NT2/D1 (cell line): ENCODE measurements at regions not wholly inside any gene's neighbourhood (a gene's known extent, or its start where the extent isn't known, plus 50 kb on each side); places are given as distances from the start of the nearest gene placed in this dataset.

Source experiments
- DNase-seq: peaks from one replicate; pipeline ENCODE4 v3.0.0-alpha.2; 2011; ENCODE audit warnings: low read depth, low spot score
- H3K27me3 ChIP-seq: 2 replicates; pipeline ENCODE4 v1.6.0; 2011; ENCODE audit warnings: mild to moderate bottlenecking; ENCODE audit not compliant: insufficient read length, insufficient read depth
- H3K36me3 ChIP-seq: 2 replicates; pipeline ENCODE4 v1.6.1; 2011; ENCODE audit warnings: mild to moderate bottlenecking, low read length, mixed read lengths; ENCODE audit not compliant: insufficient read depth, insufficient read length
- H3K4me1 ChIP-seq: 2 replicates; pipeline ENCODE4 v1.5.1; 2011; ENCODE audit not compliant: insufficient read depth, insufficient read length
- H3K4me3 ChIP-seq: 2 replicates; pipeline ENCODE4 v1.5.1; 2011; ENCODE audit warnings: low read depth; ENCODE audit not compliant: insufficient read length
- H3K9ac ChIP-seq: 2 replicates; pipeline ENCODE4 v1.6.0; 2011; ENCODE audit warnings: low read depth; ENCODE audit not compliant: insufficient read length
- H3K9me3 ChIP-seq: 2 replicates; pipeline ENCODE4 v1.5.1; 2011; ENCODE audit warnings: mild to moderate bottlenecking, low read length; ENCODE audit not compliant: insufficient read depth
- SUZ12 ChIP-seq: IDR thresholded peaks from 2 replicates; pipeline ENCODE4 v1.6.1; 2011; ENCODE audit not compliant: insufficient read length, insufficient read depth; ENCODE audit errors: extremely low read depth
- YY1 ChIP-seq: IDR thresholded peaks from 2 replicates; pipeline ENCODE4 v1.6.1; 2011; ENCODE audit not compliant: insufficient read length, insufficient read depth
- ZNF274 ChIP-seq: IDR thresholded peaks from 2 replicates; pipeline ENCODE4 v1.6.1; 2011; ENCODE audit warnings: mild to moderate bottlenecking, low read depth, low read length

DNA sequence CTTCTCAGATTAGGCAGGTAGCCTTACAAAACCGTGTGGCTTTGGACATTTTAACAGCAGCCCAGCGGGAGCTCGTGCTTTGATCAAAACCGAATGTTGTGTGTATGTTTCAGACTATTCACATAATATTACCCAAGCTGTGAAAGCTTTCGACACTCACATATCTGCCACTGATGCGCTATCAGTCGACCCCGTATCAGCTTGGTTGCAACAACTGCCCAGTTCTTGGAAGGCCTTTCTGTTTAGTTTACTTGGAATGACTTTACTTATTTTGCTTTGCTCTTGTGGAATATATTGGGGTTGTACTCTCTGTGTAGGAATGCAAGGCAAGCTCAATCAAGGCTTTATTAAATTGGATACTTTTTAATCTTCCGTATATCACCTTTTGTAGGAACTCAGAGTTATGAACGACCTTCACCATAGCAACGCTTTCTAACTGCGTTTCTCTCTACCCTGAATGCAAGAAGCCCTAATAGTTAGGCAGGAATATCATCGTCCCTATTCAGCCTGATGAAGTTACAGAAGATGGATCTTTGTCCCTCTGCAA is 107.5 kb downstream of the GLUD2 start:
- H3K9me3 ChIP-seq: no peaks in the 10 kb centered on the region
- no peak for TF ChIP-seq YY1
- no peak for TF ChIP-seq SUZ12
- TF ChIP-seq ZNF274: no peak
- no peak for DNase-seq
- no peak overlapping the region for H3K4me3 ChIP-seq
- no peaks in the 10 kb centered on the region for H3K4me1 ChIP-seq
- H3K36me3 ChIP-seq: no peaks in the 10 kb centered on the region
- no peak overlapping the region for H3K9ac ChIP-seq
- H3K27me3 ChIP-seq: no peaks in the 10 kb centered on the region

DNA sequence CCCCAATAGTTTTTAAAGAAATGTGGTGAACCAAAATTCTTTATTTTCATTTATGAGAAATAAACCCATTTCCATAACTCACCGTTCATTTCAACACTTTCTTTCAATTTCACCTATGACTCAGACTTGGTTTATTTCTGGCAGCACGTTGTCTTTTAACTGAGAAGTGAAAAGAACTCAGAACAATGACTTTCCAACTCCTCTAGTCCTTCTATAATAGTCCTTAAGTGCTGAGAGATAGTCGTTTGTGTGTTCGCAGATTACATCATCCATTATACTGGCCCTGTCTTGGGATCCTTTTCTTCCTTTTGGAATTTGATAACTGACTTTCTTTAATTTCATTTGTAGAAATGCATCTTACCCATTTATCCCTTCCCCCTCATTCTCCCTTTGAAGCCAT is 113.6 kb downstream of the GLUD2 start:
- Histone ChIP-seq H3K4me3 (no peak overlapping the region), H3K36me3 (no peaks in the 10 kb centered on the region), H3K27me3 (no peaks in the 10 kb centered on the region), H3K9ac (no peak overlapping the region), H3K9me3 (no peaks in the 10 kb centered on the region), H3K4me1 (no peaks in the 10 kb centered on the region)
- DNase-seq: no peak
- TF ChIP-seq ZNF274 (no peak), YY1 (no peak), SUZ12 (no peak)

GRCh38 chrX:121161501-121161933 is 114.1 kb downstream of the GLUD2 start:
- Histone ChIP-seq H3K36me3 (no peaks in the 10 kb centered on the region), H3K27me3 (no peaks in the 10 kb centered on the region), H3K4me3 (no peak overlapping the region), H3K4me1 (no peaks in the 10 kb centered on the region), H3K9ac (no peak overlapping the region), H3K9me3 (no peaks in the 10 kb centered on the region)
- DNase-seq: no peak
- TF ChIP-seq SUZ12 (no peak), YY1 (no peak), ZNF274 (no peak)

DNA sequence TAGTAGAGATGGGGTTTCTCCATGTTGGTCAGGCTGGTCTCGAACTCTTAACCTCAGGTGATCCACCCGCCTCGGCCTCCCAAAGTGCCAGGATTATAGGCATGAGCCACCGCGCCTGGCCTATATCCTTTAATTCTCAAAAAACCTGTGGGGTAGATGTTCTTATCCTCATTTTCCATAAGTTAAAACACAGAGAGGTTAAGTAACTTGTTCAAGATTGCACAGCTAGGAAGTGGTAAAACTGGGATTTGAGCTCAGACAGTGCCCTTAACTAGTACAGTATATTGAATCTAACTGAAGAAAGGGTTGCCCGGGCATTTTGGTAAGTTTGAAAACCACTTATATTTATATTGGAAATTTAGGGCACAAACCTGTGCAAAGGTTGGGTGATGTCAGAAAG is 116.0 kb downstream of the GLUD2 start:
- H3K27me3 ChIP-seq: no peaks in the 10 kb centered on the region
- no peak overlapping the region for H3K9ac ChIP-seq
- no peak for TF ChIP-seq ZNF274
- TF ChIP-seq YY1: no peak
- no peak for TF ChIP-seq SUZ12
- no peaks in the 10 kb centered on the region for H3K36me3 ChIP-seq
- DNase-seq: no peak
- no peaks in the 10 kb centered on the region for H3K4me1 ChIP-seq
- no peaks in the 10 kb centered on the region for H3K9me3 ChIP-seq
- H3K4me3 ChIP-seq: no peak overlapping the region

- TF ChIP-seq ZNF274 (no peak), YY1 (no peak), SUZ12 (no peak)
- H3K27me3 ChIP-seq: no peaks in the 10 kb centered on the region
- H3K9ac ChIP-seq: no peak overlapping the region
- DNase-seq: no peak
- no peak overlapping the region for H3K4me3 ChIP-seq
- no peaks in the 10 kb centered on the region for H3K4me1 ChIP-seq
- H3K9me3 ChIP-seq: no peaks in the 10 kb centered on the region
- no peaks in the 10 kb centered on the region for H3K36me3 ChIP-seq
These were observed 118.5 kb downstream of the GLUD2 start for GRCh38 chrX:121165930-121166359.

- H3K27me3 ChIP-seq: no peaks in the 10 kb centered on the region
- no peaks in the 10 kb centered on the region for H3K4me1 ChIP-seq
- no peak for DNase-seq
- H3K9ac ChIP-seq: no peak overlapping the region
- no peak for TF ChIP-seq ZNF274
- TF ChIP-seq SUZ12: no peak
- TF ChIP-seq YY1: no peak
- no peak overlapping the region for H3K4me3 ChIP-seq
- no peaks in the 10 kb centered on the region for H3K9me3 ChIP-seq
- no peaks in the 10 kb centered on the region for H3K36me3 ChIP-seq
These were observed 122.0 kb downstream of the GLUD2 start for GRCh38 chrX:121169099-121170035.

- TF ChIP-seq ZNF274 (no peak), YY1 (no peak), SUZ12 (no peak)
- H3K9ac ChIP-seq: no peak overlapping the region
- no peaks in the 10 kb centered on the region for H3K36me3 ChIP-seq
- no peak for DNase-seq
- no peaks in the 10 kb centered on the region for H3K4me1 ChIP-seq
- no peak overlapping the region for H3K4me3 ChIP-seq
- H3K27me3 ChIP-seq: no peaks in the 10 kb centered on the region
- no peaks in the 10 kb centered on the region for H3K9me3 ChIP-seq
These were observed 125.3 kb downstream of the GLUD2 start for GRCh38 chrX:121172703-121173102.
